GM12878 (cell line): ENCODE measurements at regions not wholly inside any gene's neighbourhood (a gene's known extent, or its start where the extent isn't known, plus 50 kb on each side); places are given as distances from the start of the nearest gene placed in this dataset.

Source experiments
- ATF3 ChIP-seq: IDR thresholded peaks from 2 replicates; pipeline ENCODE4 v1.6.1; 2011; ENCODE audit warnings: low read depth, mild to moderate bottlenecking, low read length, moderate library complexity, borderline replicate concordance; ENCODE audit errors: extremely low read depth
- BRCA1 ChIP-seq: IDR thresholded peaks from 2 replicates; pipeline ENCODE4 v1.6.1; 2011; ENCODE audit warnings: low read depth, low read length, improper control_type of control experiment
- CEBPB ChIP-seq, 2 experiments: fragments of 150-350 bp in 1 of 2; IDR thresholded peaks; 2 replicates each; pipeline ENCODE4 v1.6.1; 2012 to 2014; ENCODE audit warnings: low read depth in 2 of 2, low read length in 2 of 2, borderline replicate concordance in 1 of 2, inconsistent platforms in 1 of 2
- CTCF ChIP-seq, 3 experiments: IDR thresholded peaks in 2 of 3; conservative IDR thresholded peaks in 1 of 3; 2 replicates each; pipeline ENCODE4 v1.5.1; 2011; ENCODE audit warnings: low read depth in 3 of 3, low read length in 3 of 3, mild to moderate bottlenecking in 3 of 3, control low read depth in 2 of 3, moderate library complexity in 2 of 3, inconsistent platforms in 1 of 3, mixed read lengths in 1 of 3; ENCODE audit not compliant: control insufficient read depth in 2 of 3, insufficient read depth in 1 of 3; ENCODE audit errors: extremely low read depth in 1 of 3
- EZH2 ChIP-seq: IDR thresholded peaks from 2 replicates; pipeline ENCODE4 v1.6.1; 2012; ENCODE audit warnings: low read depth, mild to moderate bottlenecking, control low read depth, inconsistent platforms, low read length, borderline replicate concordance; ENCODE audit not compliant: control insufficient read depth
- GATAD2B ChIP-seq: fragments of 450-650 bp; conservative IDR thresholded peaks from 2 replicates; pipeline ENCODE4 v1.6.1; 2017; ENCODE audit warnings: low read depth, mild to moderate bottlenecking, moderate library complexity
- HDGF ChIP-seq: fragments of 450-650 bp; IDR thresholded peaks from 2 replicates; pipeline ENCODE4 v1.6.1; 2016; ENCODE audit warnings: antibody characterized with exemption
- IRF3 ChIP-seq: fragments of 450-650 bp; IDR thresholded peaks from 2 replicates; pipeline ENCODE4 v1.6.1; 2014; ENCODE audit warnings: mild to moderate bottlenecking
- JUND ChIP-seq: IDR thresholded peaks from 2 replicates; pipeline ENCODE4 v1.6.1; 2012; ENCODE audit warnings: low read depth, mild to moderate bottlenecking, low read length, improper control_type of control experiment, moderate library complexity
- NFIC ChIP-seq: IDR thresholded peaks from 2 replicates; pipeline ENCODE4 v1.6.1; 2012; ENCODE audit warnings: low read depth, mild to moderate bottlenecking, inconsistent platforms, low read length, moderate library complexity
- RCOR1 ChIP-seq: conservative IDR thresholded peaks from 2 replicates; pipeline ENCODE4 v1.6.1; 2012; ENCODE audit warnings: low read depth, low read length, improper control_type of control experiment
- TAF1 ChIP-seq: IDR thresholded peaks from 2 replicates; pipeline ENCODE4 v1.6.1; 2011; ENCODE audit warnings: mild to moderate bottlenecking, low read depth, low read length, borderline replicate concordance

GRCh38 chr11:24400059-24400665 lies 96.7 kb upstream of the LUZP2 start:
- TF ChIP-seq GATAD2B (no peak), TAF1 (no peak), RCOR1 (no peak), CTCF (IDR thresholded peaks at IDR 0.05 in 2 of 3, conservative IDR thresholded peaks at IDR 0.05 in 1 of 3; ENCODE audit: control insufficient read depth in 2 of 3, extremely low read depth in 1 of 3, insufficient read depth in 1 of 3, low read depth in 3 of 3, low read length in 3 of 3) (no peak), EZH2 (no peak), NFIC (no peak), JUND (no peak), CEBPB (IDR thresholded peaks at IDR 0.05; ENCODE audit: borderline replicate concordance in 1 of 2, low read depth in 2 of 2, low read length in 2 of 2) (no peak), IRF3 (no peak), HDGF (no peak), BRCA1 (no peak), ATF3 (no peak)
